Adrenal gland (tissue), 5 donors: ENCODE measurements at regions not wholly inside any gene's neighbourhood (a gene's known extent, or its start where the extent isn't known, plus 50 kb on each side); places are given as distances from the start of the nearest gene placed in this dataset.

ENCODE experiments used
- POLR2A ChIP-seq, 2 donors: fragments of 450-650 bp; IDR thresholded peaks; one replicate each; pipeline ENCODE4 v1.6.1; 2017; ENCODE audit warnings: antibody characterized with exemption in 2 of 2, mild to moderate bottlenecking in 2 of 2, moderate library complexity in 1 of 2
- TF ChIP-seq, protein P1 (sequence below), 6 experiments: fragments of 450-650 bp in 4 of 6; fragments of 200-600 bp in 2 of 6; sonication (generic) in 1 of 6; IDR thresholded peaks; 1 replicate in 5 of 6; 2 replicates in 1 of 6; pipeline versions ENCODE4 v1.5.1 to v1.8.0; 2016 to 2021; ENCODE audit warnings: antibody characterized with exemption in 6 of 6, mild to moderate bottlenecking in 2 of 6, moderate library complexity in 1 of 6
- donor health status: DM: no; HTN: no; CAD: no.

DNA sequence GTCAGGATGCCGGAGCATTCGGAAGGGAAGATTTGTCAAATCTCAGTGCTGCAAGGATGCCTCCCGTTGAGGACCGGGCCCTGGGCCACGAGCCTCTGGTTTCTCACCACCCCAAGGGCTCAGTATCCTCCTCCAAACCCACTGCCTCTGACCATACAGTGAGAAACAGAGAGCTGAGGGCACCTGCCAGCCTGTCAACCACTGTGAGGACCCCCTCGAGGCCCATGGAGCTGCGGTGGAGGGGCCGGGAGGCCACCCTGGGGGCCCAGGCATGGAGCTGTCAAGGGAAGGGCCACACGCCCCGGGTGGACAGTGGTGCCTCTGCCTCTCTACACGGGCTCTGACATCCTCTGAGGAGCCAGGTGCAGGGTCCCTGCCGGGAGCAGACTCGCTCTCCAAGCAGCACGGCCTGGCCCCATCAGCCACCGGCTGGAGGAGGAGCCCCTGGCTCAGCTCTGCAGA is 248.0 kb upstream of the TCERG1L start:
- TF ChIP-seq, protein P1, sequence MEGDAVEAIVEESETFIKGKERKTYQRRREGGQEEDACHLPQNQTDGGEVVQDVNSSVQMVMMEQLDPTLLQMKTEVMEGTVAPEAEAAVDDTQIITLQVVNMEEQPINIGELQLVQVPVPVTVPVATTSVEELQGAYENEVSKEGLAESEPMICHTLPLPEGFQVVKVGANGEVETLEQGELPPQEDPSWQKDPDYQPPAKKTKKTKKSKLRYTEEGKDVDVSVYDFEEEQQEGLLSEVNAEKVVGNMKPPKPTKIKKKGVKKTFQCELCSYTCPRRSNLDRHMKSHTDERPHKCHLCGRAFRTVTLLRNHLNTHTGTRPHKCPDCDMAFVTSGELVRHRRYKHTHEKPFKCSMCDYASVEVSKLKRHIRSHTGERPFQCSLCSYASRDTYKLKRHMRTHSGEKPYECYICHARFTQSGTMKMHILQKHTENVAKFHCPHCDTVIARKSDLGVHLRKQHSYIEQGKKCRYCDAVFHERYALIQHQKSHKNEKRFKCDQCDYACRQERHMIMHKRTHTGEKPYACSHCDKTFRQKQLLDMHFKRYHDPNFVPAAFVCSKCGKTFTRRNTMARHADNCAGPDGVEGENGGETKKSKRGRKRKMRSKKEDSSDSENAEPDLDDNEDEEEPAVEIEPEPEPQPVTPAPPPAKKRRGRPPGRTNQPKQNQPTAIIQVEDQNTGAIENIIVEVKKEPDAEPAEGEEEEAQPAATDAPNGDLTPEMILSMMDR (IDR thresholded peaks at IDR 0.05) = no peak
- no peak for TF ChIP-seq POLR2A (IDR thresholded peaks at IDR 0.05)
